HepG2 (cell line): ENCODE measurements at regions not wholly inside any gene's neighbourhood (a gene's known extent, or its start where the extent isn't known, plus 50 kb on each side); places are given as distances from the start of the nearest gene placed in this dataset.

ENCODE experiments used
- ZNF460 ChIP-seq: sonication (generic); formaldehyde crosslinking; IDR thresholded peaks from 2 replicates; pipeline ENCODE4 v1.5.1; 2020; ENCODE audit warnings: missing genetic modification reagents, mild to moderate bottlenecking, borderline replicate concordance
- TF ChIP-seq, protein P1 (sequence below): sonication (generic); formaldehyde crosslinking; IDR thresholded peaks from 2 replicates; pipeline ENCODE4 v1.8.1; 2022; ENCODE audit warnings: mild to moderate bottlenecking, missing genetic modification reagents

DNA sequence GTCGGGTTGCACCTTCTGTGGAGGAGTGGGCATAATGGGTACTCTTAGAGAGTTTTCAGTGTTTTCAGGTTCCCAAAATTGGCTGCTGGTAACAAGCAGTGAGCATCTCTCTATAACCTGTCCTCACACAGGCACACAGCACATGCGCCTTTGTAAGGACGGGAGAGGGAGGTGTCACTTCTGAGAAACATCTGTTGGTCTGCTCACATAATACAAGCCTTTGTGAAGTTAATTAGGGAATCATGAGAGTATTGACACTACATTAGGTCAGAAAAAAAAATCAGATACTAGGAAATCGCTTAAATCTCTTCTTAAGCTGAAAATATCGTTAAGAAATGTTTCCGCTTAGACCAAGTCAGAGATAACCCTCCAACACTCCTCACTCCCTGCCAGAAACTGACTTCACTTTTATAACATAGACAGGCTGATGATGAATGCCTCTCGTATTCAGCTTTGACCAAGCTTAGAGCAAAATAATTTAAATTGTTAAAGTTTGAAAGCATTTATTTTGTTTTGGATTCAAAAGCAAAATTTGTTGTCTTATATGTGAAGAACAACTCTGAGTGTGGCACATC, 769.7 kb downstream of the TNS3 start:
- TF ChIP-seq ZNF460 = no peak
- TF ChIP-seq, protein P1, sequence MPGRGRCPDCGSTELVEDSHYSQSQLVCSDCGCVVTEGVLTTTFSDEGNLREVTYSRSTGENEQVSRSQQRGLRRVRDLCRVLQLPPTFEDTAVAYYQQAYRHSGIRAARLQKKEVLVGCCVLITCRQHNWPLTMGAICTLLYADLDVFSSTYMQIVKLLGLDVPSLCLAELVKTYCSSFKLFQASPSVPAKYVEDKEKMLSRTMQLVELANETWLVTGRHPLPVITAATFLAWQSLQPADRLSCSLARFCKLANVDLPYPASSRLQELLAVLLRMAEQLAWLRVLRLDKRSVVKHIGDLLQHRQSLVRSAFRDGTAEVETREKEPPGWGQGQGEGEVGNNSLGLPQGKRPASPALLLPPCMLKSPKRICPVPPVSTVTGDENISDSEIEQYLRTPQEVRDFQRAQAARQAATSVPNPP (CRISPR knock-in tag) = no peak
